Pancreas (tissue), 10 donors: ENCODE measurements at regions not wholly inside any gene's neighbourhood (a gene's known extent, or its start where the extent isn't known, plus 50 kb on each side); places are given as distances from the start of the nearest gene placed in this dataset.

Source experiments
- ATAC-seq, 4 donors: fragments of 200-7000 bp; cut with Tn5 transposase; one replicate each; pipeline versions ENCODE4 v1.8.0 to v1.9.1; 2020; ENCODE audit warnings: mild to moderate bottlenecking in 4 of 4, moderate library complexity in 4 of 4
- DNase-seq, 6 donors: peaks; one replicate each; pipeline ENCODE4 v3.0.0-alpha.2; 2020
- FAIRE-seq: peaks from 2 replicates; lab custom pipeline; 2012; peaks lifted over from hg19 to GRCh38; lab: Jason Lieb, UNC
- H3K27ac ChIP-seq, 4 donors: fragments of 200-600 bp; sonication (generic); 1 replicate in 3 of 4; 2 replicates in 1 of 4; pipeline versions ENCODE4 v1.5.0 to v1.8.0; 2020
- H3K27me3 ChIP-seq, 4 donors: fragments of 200-600 bp; one replicate each; pipeline ENCODE4 v1.8.0; 2021
- H3K36me3 ChIP-seq, 3 donors: fragments of 200-600 bp; sonication (generic) in 1 of 3; one replicate each; pipeline versions ENCODE4 v1.5.0 to v1.8.0; 2020 to 2021
- H3K4me1 ChIP-seq, 3 donors: fragments of 200-600 bp; one replicate each; pipeline ENCODE4 v1.8.0; 2021
- H3K4me3 ChIP-seq, 4 donors: fragments of 200-600 bp; sonication (generic) in 2 of 4; one replicate each; pipeline versions ENCODE4 v1.5.0 to v1.8.0; 2020 to 2021
- H3K9me3 ChIP-seq, 4 donors: fragments of 200-600 bp; one replicate each; pipeline ENCODE4 v1.8.0; 2021
- CTCF ChIP-seq, 4 donors: fragments of 200-600 bp; sonication (generic) in 3 of 4; IDR thresholded peaks; one replicate each; pipeline versions ENCODE4 v1.5.0 to v1.8.0; 2021; ENCODE audit warnings: antibody characterized with exemption in 4 of 4
- WGBS, 2 donors: extraction: QIAGEN DNeasy Blood & Tissue Kit; methylation state at CpG; one replicate each; pipeline ENCODE4 v1.1.7; 2013; 5-methylcytosine and 5-hydroxymethylcytosine counted together
- intact Hi-C, 3 donors: fragments of 100-400 bp; cut with DNase I; formaldehyde crosslinking; loops; one replicate each; pipeline versions ENCODE4 v1.11.1 to v1.14.2; 2022
- donor health status: healthy with polysubstance abuse.
- donor health status: DM: no; HTN: no; CAD: no; lungs with moderate emphysema.
- donor health status: DM: no; HTN: no; CAD: no.
- donor health status: control.
- donor health status: control.
- donor health status: Bipolar disorder and iron deficiency.
- donor health status: DM: yes; HTN: yes; CAD: no.
- donor health status: DM: no; HTN: no; CAD: no.
- donor health status: DM: no; HTN: no; CAD: no.
- donor health status: DM: yes; HTN: yes; CAD: no.

- Histone ChIP-seq H3K36me3 (no peaks in the 10 kb centered on the region), H3K4me1 (no peaks in the 10 kb centered on the region), H3K4me3 (no peak overlapping the region), H3K27ac (no peak overlapping the region), H3K9me3 (no peaks in the 10 kb centered on the region), H3K27me3 (no peaks in the 10 kb centered on the region)
- DNase-seq (peak in 1 of 6 donors; percentile 49), ATAC-seq (no peak), FAIRE-seq (no peak)
- TF ChIP-seq CTCF (IDR thresholded peaks at IDR 0.05): no peak
- intact Hi-C loops: no loop called here
- 81 to 85% methylated on average over 15 of the region's 15 CpGs for WGBS, 2 donors
Observed at GRCh38 chr11:70582886-70583641, 184.7 kb downstream of the CTTN start.

GRCh38 chr11:70583781-70584218, 185.5 kb downstream of the CTTN start:
- no peaks in the 10 kb centered on the region for H3K9me3 ChIP-seq
- WGBS, 2 donors: 90 to 91% methylated on average over 17 of the region's 17 CpGs
- TF ChIP-seq CTCF (IDR thresholded peaks at IDR 0.05): no peak
- H3K4me1 ChIP-seq: no peaks in the 10 kb centered on the region
- no peaks in the 10 kb centered on the region for H3K36me3 ChIP-seq
- no peak overlapping the region for H3K27ac ChIP-seq
- no peak for FAIRE-seq
- H3K4me3 ChIP-seq: no peak overlapping the region
- intact Hi-C loops: no loop called here
- no peaks in the 10 kb centered on the region for H3K27me3 ChIP-seq
- peak in 2 of 6 donors; percentile 44 to 46 for DNase-seq
- no peak for ATAC-seq

- H3K27ac ChIP-seq: no peak overlapping the region
- intact Hi-C loops: no loop called here
- TF ChIP-seq CTCF (IDR thresholded peaks at IDR 0.05): no peak
- no peaks in the 10 kb centered on the region for H3K27me3 ChIP-seq
- no peak for ATAC-seq
- DNase-seq: peak in 1 of 6 donors; percentile 19
- no peaks in the 10 kb centered on the region for H3K9me3 ChIP-seq
- no peak for FAIRE-seq
- no peaks in the 10 kb centered on the region for H3K36me3 ChIP-seq
- H3K4me3 ChIP-seq: no peak overlapping the region
- H3K4me1 ChIP-seq: no peaks in the 10 kb centered on the region
- 91 to 94% methylated on average over 15 of the region's 15 CpGs for WGBS, 2 donors
Observed at GRCh38 chr11:70584498-70585235, 186.3 kb downstream of the CTTN start.

- 73 to 83% methylated on average over 1 of the region's 1 CpG for WGBS, 2 donors
Observed at GRCh38 chr11:70585236-70585545, 186.9 kb downstream of the CTTN start.

More at GRCh38 chr11:70585236-70585545, 186.9 kb downstream of the CTTN start:
- no peak for ATAC-seq
- intact Hi-C loops: no loop called here
- no peak overlapping the region for H3K27ac ChIP-seq
- DNase-seq: no peak
- no peak for TF ChIP-seq CTCF (IDR thresholded peaks at IDR 0.05)
- FAIRE-seq: no peak
- H3K9me3 ChIP-seq: no peaks in the 10 kb centered on the region
- H3K36me3 ChIP-seq: no peaks in the 10 kb centered on the region
- no peaks in the 10 kb centered on the region for H3K27me3 ChIP-seq
- no peaks in the 10 kb centered on the region for H3K4me1 ChIP-seq
- H3K4me3 ChIP-seq: no peak overlapping the region
